ENCODE measurements at regions not wholly inside any gene's neighbourhood (a gene's known extent, or its start where the extent isn't known, plus 50 kb on each side); places are given as distances from the start of the nearest gene placed in this dataset.

- no peak for ATAC-seq
- Mint-ChIP-seq H3K27ac (no peak overlapping the region), H3K4me1 (no peaks in the 10 kb centered on the region), H3K4me3 (no peak overlapping the region), H3K27me3 (no peaks in the 10 kb centered on the region), H3K36me3 (no peaks in the 10 kb centered on the region), H3K9me3 (ENCODE audit: low read depth) (peaks cover 5% of the 10 kb centered on the region)
- DNase-seq: no peak
- CTCF ChIA-PET: no interaction called here
Observed at GRCh38 chr3:76652524-76652923, 387.4 kb upstream of the ROBO2 start.

- H3K27ac Mint-ChIP-seq: no peak overlapping the region
- H3K36me3 Mint-ChIP-seq: no peaks in the 10 kb centered on the region
- DNase-seq (no peak), ATAC-seq (no peak)
- CTCF ChIA-PET: no interaction called here
- no peak overlapping the region for H3K4me3 Mint-ChIP-seq
- peaks cover 8% of the 10 kb centered on the region for H3K9me3 Mint-ChIP-seq (ENCODE audit: low read depth)
- no peaks in the 10 kb centered on the region for H3K27me3 Mint-ChIP-seq
- no peaks in the 10 kb centered on the region for H3K4me1 Mint-ChIP-seq
Observed at GRCh38 chr3:76653640-76654251, 386.2 kb upstream of the ROBO2 start.

GRCh38 chr3:76656531-76657070 is 383.3 kb upstream of the ROBO2 start:
- no peaks in the 10 kb centered on the region for H3K27me3 Mint-ChIP-seq

GRCh38 chr3:76657909-76658308 is 382.0 kb upstream of the ROBO2 start:
- no peak overlapping the region for H3K27ac Mint-ChIP-seq
- no peaks in the 10 kb centered on the region for H3K27me3 Mint-ChIP-seq
- no peaks in the 10 kb centered on the region for H3K4me1 Mint-ChIP-seq
- no peak overlapping the region for H3K4me3 Mint-ChIP-seq
- no peaks in the 10 kb centered on the region for H3K36me3 Mint-ChIP-seq
- CTCF ChIA-PET: no interaction called here
- ATAC-seq: no peak
- DNase-seq: no peak
- peaks cover 14% of the 10 kb centered on the region for H3K9me3 Mint-ChIP-seq (ENCODE audit: low read depth)

More at GRCh38 chr3:76656531-76657070, 383.3 kb upstream of the ROBO2 start:
- ATAC-seq: no peak
- H3K9me3 Mint-ChIP-seq (ENCODE audit: low read depth): peaks cover 11% of the 10 kb centered on the region
- H3K27ac Mint-ChIP-seq: no peak overlapping the region
- DNase-seq: no peak
- no peaks in the 10 kb centered on the region for H3K4me1 Mint-ChIP-seq
- no peaks in the 10 kb centered on the region for H3K36me3 Mint-ChIP-seq
- CTCF ChIA-PET: no interaction called here
- no peak overlapping the region for H3K4me3 Mint-ChIP-seq

- H3K9me3 Mint-ChIP-seq (ENCODE audit: low read depth): peaks cover 11% of the 10 kb centered on the region
- H3K4me3 Mint-ChIP-seq: no peak overlapping the region
- H3K27ac Mint-ChIP-seq: no peak overlapping the region
- no peaks in the 10 kb centered on the region for H3K36me3 Mint-ChIP-seq
- DNase-seq (no peak), ATAC-seq (no peak)
- no peaks in the 10 kb centered on the region for H3K27me3 Mint-ChIP-seq
- H3K4me1 Mint-ChIP-seq: no peaks in the 10 kb centered on the region
- CTCF ChIA-PET: no interaction called here
Observed at GRCh38 chr3:76661527-76662250, 378.2 kb upstream of the ROBO2 start.

GRCh38 chr3:76664816-76665215 is 375.1 kb upstream of the ROBO2 start:
- H3K36me3 Mint-ChIP-seq: no peaks in the 10 kb centered on the region
- DNase-seq: no peak
- CTCF ChIA-PET: no interaction called here
- peaks cover 8% of the 10 kb centered on the region for H3K9me3 Mint-ChIP-seq (ENCODE audit: low read depth)
- ATAC-seq: no peak
- H3K27ac Mint-ChIP-seq: no peak overlapping the region
- H3K4me3 Mint-ChIP-seq: no peak overlapping the region
- no peaks in the 10 kb centered on the region for H3K4me1 Mint-ChIP-seq
- H3K27me3 Mint-ChIP-seq: no peaks in the 10 kb centered on the region

- Mint-ChIP-seq H3K4me3 (no peak overlapping the region), H3K36me3 (no peaks in the 10 kb centered on the region), H3K4me1 (no peaks in the 10 kb centered on the region), H3K9me3 (ENCODE audit: low read depth) (peaks cover 8% of the 10 kb centered on the region), H3K27ac (no peak overlapping the region), H3K27me3 (no peaks in the 10 kb centered on the region)
- DNase-seq: no peak
- no peak for ATAC-seq
- CTCF ChIA-PET: no interaction called here
Observed at GRCh38 chr3:76668653-76669052, 371.2 kb upstream of the ROBO2 start.

GRCh38 chr3:76669322-76669721 is 370.6 kb upstream of the ROBO2 start:
- no peaks in the 10 kb centered on the region for H3K27me3 Mint-ChIP-seq
- DNase-seq (no peak), ATAC-seq (no peak)
- CTCF ChIA-PET: no interaction called here
- no peaks in the 10 kb centered on the region for H3K36me3 Mint-ChIP-seq
- H3K4me3 Mint-ChIP-seq: no peak overlapping the region
- H3K4me1 Mint-ChIP-seq: no peaks in the 10 kb centered on the region
- H3K27ac Mint-ChIP-seq: no peak overlapping the region
- peaks cover 8% of the 10 kb centered on the region for H3K9me3 Mint-ChIP-seq (ENCODE audit: low read depth)

GRCh38 chr3:76673171-76673570 is 366.7 kb upstream of the ROBO2 start:
- Mint-ChIP-seq H3K27ac (no peak overlapping the region), H3K4me1 (no peaks in the 10 kb centered on the region), H3K9me3 (ENCODE audit: low read depth) (peaks cover 10% of the 10 kb centered on the region), H3K4me3 (no peak overlapping the region), H3K27me3 (no peaks in the 10 kb centered on the region), H3K36me3 (no peaks in the 10 kb centered on the region)
- DNase-seq: no peak
- CTCF ChIA-PET: no interaction called here
- no peak for ATAC-seq

GRCh38 chr3:76679541-76679940 is 360.4 kb upstream of the ROBO2 start:
- Mint-ChIP-seq H3K4me1 (no peaks in the 10 kb centered on the region), H3K27ac (no peak overlapping the region), H3K27me3 (no peaks in the 10 kb centered on the region), H3K36me3 (no peaks in the 10 kb centered on the region), H3K4me3 (no peak overlapping the region), H3K9me3 (ENCODE audit: low read depth) (peaks cover 11% of the 10 kb centered on the region)
- ATAC-seq (no peak), DNase-seq (no peak)
- CTCF ChIA-PET: no interaction called here

GRCh38 chr3:76683256-76683655 is 356.6 kb upstream of the ROBO2 start:
- H3K4me3 Mint-ChIP-seq: no peak overlapping the region
- no peaks in the 10 kb centered on the region for H3K27me3 Mint-ChIP-seq

GRCh38 chr3:76684946-76685345 is 355.0 kb upstream of the ROBO2 start:
- ATAC-seq: no peak
- H3K27ac Mint-ChIP-seq: no peak overlapping the region

More at GRCh38 chr3:76683256-76683655, 356.6 kb upstream of the ROBO2 start:
- CTCF ChIA-PET: no interaction called here
- ATAC-seq: no peak
- no peak overlapping the region for H3K27ac Mint-ChIP-seq
- no peaks in the 10 kb centered on the region for H3K4me1 Mint-ChIP-seq
- peaks cover 9% of the 10 kb centered on the region for H3K9me3 Mint-ChIP-seq (ENCODE audit: low read depth)
- DNase-seq: no peak
- no peaks in the 10 kb centered on the region for H3K36me3 Mint-ChIP-seq

GRCh38 chr3:76685858-76686257 is 354.0 kb upstream of the ROBO2 start:
- no peak overlapping the region for H3K4me3 Mint-ChIP-seq
- CTCF ChIA-PET: no interaction called here
- no peaks in the 10 kb centered on the region for H3K27me3 Mint-ChIP-seq
- H3K36me3 Mint-ChIP-seq: no peaks in the 10 kb centered on the region
- H3K27ac Mint-ChIP-seq: no peak overlapping the region
- no peaks in the 10 kb centered on the region for H3K4me1 Mint-ChIP-seq
- no peak for ATAC-seq
- H3K9me3 Mint-ChIP-seq (ENCODE audit: low read depth): peaks cover 9% of the 10 kb centered on the region
- no peak for DNase-seq

More at GRCh38 chr3:76684946-76685345, 355.0 kb upstream of the ROBO2 start:
- H3K36me3 Mint-ChIP-seq: no peaks in the 10 kb centered on the region
- no peak for DNase-seq
- no peaks in the 10 kb centered on the region for H3K4me1 Mint-ChIP-seq
- H3K9me3 Mint-ChIP-seq (ENCODE audit: low read depth): peaks cover 9% of the 10 kb centered on the region
- CTCF ChIA-PET: no interaction called here
- no peaks in the 10 kb centered on the region for H3K27me3 Mint-ChIP-seq
- no peak overlapping the region for H3K4me3 Mint-ChIP-seq

GRCh38 chr3:76687019-76687418 is 352.9 kb upstream of the ROBO2 start:
- CTCF ChIA-PET: no interaction called here
- H3K36me3 Mint-ChIP-seq: no peaks in the 10 kb centered on the region
- no peaks in the 10 kb centered on the region for H3K27me3 Mint-ChIP-seq
- no peak for ATAC-seq
- no peak overlapping the region for H3K27ac Mint-ChIP-seq
- no peak for DNase-seq
- H3K4me1 Mint-ChIP-seq: no peaks in the 10 kb centered on the region
- H3K4me3 Mint-ChIP-seq: no peak overlapping the region
- peaks cover 10% of the 10 kb centered on the region for H3K9me3 Mint-ChIP-seq (ENCODE audit: low read depth)
